GM06990 (cell line): ENCODE measurements at regions not wholly inside any gene's neighbourhood (a gene's known extent, or its start where the extent isn't known, plus 50 kb on each side); places are given as distances from the start of the nearest gene placed in this dataset.
"Not testable (repeated sequence)": the region's sequence is repeated elsewhere in the genome, so short reads cannot be mapped to it uniquely, and the experiment has no call there.

Source experiments
- DNase-seq: peaks from one replicate; pipeline ENCODE4 v3.0.0-alpha.2; 2011; ENCODE audit not compliant: insufficient read length; ENCODE audit errors: extremely low read depth
- H3K27me3 ChIP-seq: replicated peaks from 2 replicates; pipeline ENCODE4 v1.6.0; 2011; ENCODE audit warnings: low read length; ENCODE audit not compliant: control insufficient read depth, insufficient read depth
- H3K36me3 ChIP-seq: 2 replicates; pipeline ENCODE4 v1.5.1; 2011; ENCODE audit warnings: low read length; ENCODE audit not compliant: control insufficient read depth, insufficient read depth
- H3K4me3 ChIP-seq: replicated peaks from 2 replicates; pipeline ENCODE4 v1.5.1; 2011; ENCODE audit warnings: low read depth, mild to moderate bottlenecking, control low read depth, low read length
- TF ChIP-seq, protein P1 (sequence below): IDR thresholded peaks from 2 replicates; pipeline ENCODE4 v1.5.1; 2011; ENCODE audit warnings: low read length, control low read depth, mild to moderate bottlenecking, inconsistent platforms; ENCODE audit not compliant: insufficient read depth, poor library complexity, severe bottlenecking

DNA sequence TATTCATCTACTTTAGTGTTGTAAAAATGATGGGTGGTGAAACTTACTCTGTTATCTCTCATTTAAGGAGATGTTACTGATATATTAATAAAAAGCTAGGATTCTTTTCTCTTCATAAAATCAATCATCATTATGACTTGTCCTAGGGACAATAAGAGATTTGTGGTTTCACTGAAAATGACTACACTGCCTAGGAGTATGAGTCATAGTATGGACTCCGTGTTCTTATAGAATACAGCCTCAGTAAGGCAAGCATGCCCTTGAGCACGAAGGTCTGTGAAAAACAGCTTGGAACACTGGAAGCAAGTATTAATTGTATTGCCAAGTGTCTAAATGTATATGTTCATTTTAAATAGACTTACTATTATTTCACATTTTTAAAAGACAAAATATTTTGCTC lies 749.2 kb upstream of the PCDH15 start:
- TF ChIP-seq, protein P1, sequence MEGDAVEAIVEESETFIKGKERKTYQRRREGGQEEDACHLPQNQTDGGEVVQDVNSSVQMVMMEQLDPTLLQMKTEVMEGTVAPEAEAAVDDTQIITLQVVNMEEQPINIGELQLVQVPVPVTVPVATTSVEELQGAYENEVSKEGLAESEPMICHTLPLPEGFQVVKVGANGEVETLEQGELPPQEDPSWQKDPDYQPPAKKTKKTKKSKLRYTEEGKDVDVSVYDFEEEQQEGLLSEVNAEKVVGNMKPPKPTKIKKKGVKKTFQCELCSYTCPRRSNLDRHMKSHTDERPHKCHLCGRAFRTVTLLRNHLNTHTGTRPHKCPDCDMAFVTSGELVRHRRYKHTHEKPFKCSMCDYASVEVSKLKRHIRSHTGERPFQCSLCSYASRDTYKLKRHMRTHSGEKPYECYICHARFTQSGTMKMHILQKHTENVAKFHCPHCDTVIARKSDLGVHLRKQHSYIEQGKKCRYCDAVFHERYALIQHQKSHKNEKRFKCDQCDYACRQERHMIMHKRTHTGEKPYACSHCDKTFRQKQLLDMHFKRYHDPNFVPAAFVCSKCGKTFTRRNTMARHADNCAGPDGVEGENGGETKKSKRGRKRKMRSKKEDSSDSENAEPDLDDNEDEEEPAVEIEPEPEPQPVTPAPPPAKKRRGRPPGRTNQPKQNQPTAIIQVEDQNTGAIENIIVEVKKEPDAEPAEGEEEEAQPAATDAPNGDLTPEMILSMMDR: no peak
- H3K36me3 ChIP-seq: no peaks in the 10 kb centered on the region
- H3K4me3 ChIP-seq: no peak overlapping the region
- H3K27me3 ChIP-seq: no peaks in the 10 kb centered on the region
- no peak for DNase-seq

GRCh38 chr10:55537497-55537896 lies 736.5 kb upstream of the PCDH15 start:
- not testable (repeated sequence) for H3K27me3 ChIP-seq, H3K36me3 ChIP-seq, DNase-seq, H3K4me3 ChIP-seq

GRCh38 chr10:55519264-55519663 lies 718.2 kb upstream of the PCDH15 start:
- Histone ChIP-seq H3K27me3 (no peaks in the 10 kb centered on the region), H3K36me3 (no peaks in the 10 kb centered on the region), H3K4me3 (no peak overlapping the region)
- TF ChIP-seq, protein P1: no peak
- DNase-seq: no peak

- H3K27me3 ChIP-seq, H3K4me3 ChIP-seq, DNase-seq, H3K36me3 ChIP-seq: not testable (repeated sequence)
Observed at GRCh38 chr10:55518416-55518815, 717.4 kb upstream of the PCDH15 start.

GRCh38 chr10:55509168-55509567 lies 708.1 kb upstream of the PCDH15 start:
- H3K27me3 ChIP-seq: no peaks in the 10 kb centered on the region
- H3K4me3 ChIP-seq: no peak overlapping the region
- no peaks in the 10 kb centered on the region for H3K36me3 ChIP-seq
- DNase-seq: no peak
- TF ChIP-seq, protein P1: no peak

DNA sequence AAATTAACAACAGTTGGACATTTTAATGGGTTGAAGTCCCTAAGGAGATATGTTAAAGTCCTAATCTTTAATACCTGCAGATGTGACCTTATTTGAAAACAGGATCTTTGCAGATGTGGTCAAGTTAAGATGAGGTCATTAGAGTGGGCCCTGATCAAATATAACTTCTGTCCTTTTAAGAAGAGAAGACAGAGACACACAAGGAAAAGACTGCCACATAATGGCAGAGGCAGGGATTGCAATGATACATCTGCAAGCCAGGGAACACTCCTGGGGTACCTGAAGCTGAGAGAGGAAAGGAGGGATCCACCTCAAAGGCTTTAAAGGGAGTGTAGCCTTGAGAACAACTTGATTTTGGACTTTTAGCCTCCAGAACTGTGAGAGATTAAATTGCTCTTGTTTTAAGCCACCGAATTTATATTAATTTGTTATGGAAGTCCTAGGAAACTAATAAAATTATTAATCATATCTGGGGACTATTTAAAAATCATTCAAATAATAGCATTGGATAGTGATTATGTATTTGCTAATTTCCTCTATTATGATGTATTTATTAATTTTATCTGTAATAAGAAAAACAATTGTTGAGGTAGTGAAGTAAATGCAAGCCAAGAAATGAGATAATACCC lies 700.0 kb upstream of the PCDH15 start:
- no peaks in the 10 kb centered on the region for H3K27me3 ChIP-seq
- TF ChIP-seq, protein P1: peak; percentile 57
- no peak for DNase-seq
- H3K4me3 ChIP-seq: no peak overlapping the region
- H3K36me3 ChIP-seq: no peaks in the 10 kb centered on the region
